ENCODE measurements at regions not wholly inside any gene's neighbourhood (a gene's known extent, or its start where the extent isn't known, plus 50 kb on each side); places are given as distances from the start of the nearest gene placed in this dataset.

DNA sequence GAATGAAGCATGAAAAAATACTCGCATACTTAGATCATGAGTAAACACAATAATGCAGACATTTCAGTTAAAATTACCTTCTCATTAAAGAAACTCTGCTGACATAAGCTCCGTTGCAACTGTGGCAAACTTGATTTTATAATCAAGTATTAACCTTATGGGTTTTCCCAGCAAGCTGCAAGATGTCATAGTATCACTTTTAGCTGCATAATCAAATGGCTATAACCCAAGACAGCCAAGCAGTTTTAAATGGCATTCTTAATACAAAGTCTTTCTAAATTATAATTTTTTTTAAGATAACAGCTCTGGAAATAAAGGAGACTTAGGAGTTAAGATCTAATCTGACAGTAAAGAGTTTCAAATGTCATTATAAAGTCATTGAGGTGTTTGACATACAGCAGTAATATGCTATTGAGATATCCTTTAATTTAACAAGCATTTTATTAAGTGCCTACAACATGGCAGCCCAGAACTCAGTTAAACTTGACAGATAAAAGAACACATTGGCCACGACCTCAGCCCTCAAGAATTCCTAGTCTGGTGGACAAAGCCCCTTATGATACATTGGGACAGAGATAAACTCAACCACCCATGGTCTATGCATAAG lies 163.1 kb upstream of the FAT3 start:
- TF ChIP-seq, protein P1, sequence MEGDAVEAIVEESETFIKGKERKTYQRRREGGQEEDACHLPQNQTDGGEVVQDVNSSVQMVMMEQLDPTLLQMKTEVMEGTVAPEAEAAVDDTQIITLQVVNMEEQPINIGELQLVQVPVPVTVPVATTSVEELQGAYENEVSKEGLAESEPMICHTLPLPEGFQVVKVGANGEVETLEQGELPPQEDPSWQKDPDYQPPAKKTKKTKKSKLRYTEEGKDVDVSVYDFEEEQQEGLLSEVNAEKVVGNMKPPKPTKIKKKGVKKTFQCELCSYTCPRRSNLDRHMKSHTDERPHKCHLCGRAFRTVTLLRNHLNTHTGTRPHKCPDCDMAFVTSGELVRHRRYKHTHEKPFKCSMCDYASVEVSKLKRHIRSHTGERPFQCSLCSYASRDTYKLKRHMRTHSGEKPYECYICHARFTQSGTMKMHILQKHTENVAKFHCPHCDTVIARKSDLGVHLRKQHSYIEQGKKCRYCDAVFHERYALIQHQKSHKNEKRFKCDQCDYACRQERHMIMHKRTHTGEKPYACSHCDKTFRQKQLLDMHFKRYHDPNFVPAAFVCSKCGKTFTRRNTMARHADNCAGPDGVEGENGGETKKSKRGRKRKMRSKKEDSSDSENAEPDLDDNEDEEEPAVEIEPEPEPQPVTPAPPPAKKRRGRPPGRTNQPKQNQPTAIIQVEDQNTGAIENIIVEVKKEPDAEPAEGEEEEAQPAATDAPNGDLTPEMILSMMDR (IDR thresholded peaks at IDR 0.05; ENCODE audit: extremely low read depth in 1 of 2, insufficient read depth in 1 of 2, low read depth in 1 of 2, low read length in 2 of 2) = no peak
- TF ChIP-seq JUN (IDR thresholded peaks at IDR 0.05; ENCODE audit: borderline replicate concordance, insufficient read depth, insufficient read length, low read depth) (no peak), POLR2A (IDR thresholded peaks at IDR 0.05; ENCODE audit: low read depth, low read length) (no peak)

Measured in endothelial cell of umbilical vein (primary cell).